Anterior cingulate cortex (tissue), 58 donors: ENCODE measurements at regions not wholly inside any gene's neighbourhood (a gene's known extent, or its start where the extent isn't known, plus 50 kb on each side); places are given as distances from the start of the nearest gene placed in this dataset.

ENCODE experiments used
- DNase-seq, 58 donors: peaks; one replicate each; lab custom pipeline; 2025; lab: John Stamatoyannopoulos, UW

GRCh38 chr17:56648321-56648720 lies 54.8 kb downstream of the NOG start:
- DNase-seq, result no peak

- no peak for DNase-seq
Measured at GRCh38 chr17:56648806-56649205, 55.3 kb downstream of the NOG start.

- no peak for DNase-seq
Measured at GRCh38 chr17:56652628-56653027, 59.1 kb downstream of the NOG start.

GRCh38 chr17:56653877-56654276 lies 60.4 kb downstream of the NOG start:
- peak in 2 of 58 donors; percentile 4 to 12 for DNase-seq

- no peak for DNase-seq
Measured at GRCh38 chr17:56656701-56657327, 63.3 kb downstream of the NOG start.

- no peak for DNase-seq
Measured at GRCh38 chr17:56658648-56659047, 65.1 kb downstream of the NOG start.

- DNase-seq, result no peak
Measured at GRCh38 chr17:56659622-56660021, 66.1 kb downstream of the NOG start.

- no peak for DNase-seq
Measured at GRCh38 chr17:56661906-56662305, 68.4 kb downstream of the NOG start.

- no peak for DNase-seq
Measured at GRCh38 chr17:56665864-56666263, 72.4 kb downstream of the NOG start.

- no peak for DNase-seq
Measured at GRCh38 chr17:56667925-56668458, 74.5 kb downstream of the NOG start.

- DNase-seq, result no peak
Measured at GRCh38 chr17:56672195-56672594, 78.7 kb downstream of the NOG start.

- DNase-seq, result no peak
Measured at GRCh38 chr17:56674401-56674925, 81.0 kb downstream of the NOG start.

- DNase-seq, result no peak
Measured at GRCh38 chr17:56675876-56676660, 82.6 kb downstream of the NOG start.

- no peak for DNase-seq
Measured at GRCh38 chr17:56676810-56677209, 83.3 kb downstream of the NOG start.

GRCh38 chr17:56678249-56679114 lies 85.0 kb downstream of the NOG start:
- DNase-seq, result peak in 3 of 58 donors; percentile 3 to 8 (median 6)

- no peak for DNase-seq
Measured at GRCh38 chr17:56679115-56679776, 85.7 kb downstream of the NOG start.

- no peak for DNase-seq
Measured at GRCh38 chr17:56679777-56680422, 86.4 kb downstream of the NOG start.

GRCh38 chr17:56680676-56681075 lies 87.2 kb downstream of the NOG start:
- no peak for DNase-seq

- DNase-seq, result no peak
Measured at GRCh38 chr17:56681561-56682266, 88.2 kb downstream of the NOG start.
